BLaER1 (cell line): ENCODE measurements at regions not wholly inside any gene's neighbourhood (a gene's known extent, or its start where the extent isn't known, plus 50 kb on each side); places are given as distances from the start of the nearest gene placed in this dataset.

ENCODE experiments used
- H3K27ac ChIP-seq: shearing (Covaris generic); formaldehyde crosslinking; 2 replicates; pipeline ENCODE4 v1.8.1; 2022
- H3K27me3 ChIP-seq: shearing (Covaris generic); formaldehyde crosslinking; 2 replicates; pipeline ENCODE4 v1.8.1; 2022
- H3K36me3 ChIP-seq: shearing (Covaris generic); formaldehyde crosslinking; 2 replicates; pipeline ENCODE4 v1.8.1; 2022
- H3K4me1 ChIP-seq: shearing (Covaris generic); formaldehyde crosslinking; 2 replicates; pipeline ENCODE4 v1.8.1; 2022
- H3K4me2 ChIP-seq: shearing (Covaris generic); formaldehyde crosslinking; 2 replicates; pipeline ENCODE4 v1.8.1; 2022
- H3K4me3 ChIP-seq: shearing (Covaris generic); formaldehyde crosslinking; 2 replicates; pipeline ENCODE4 v1.8.1; 2022
- H3K9ac ChIP-seq: shearing (Covaris generic); formaldehyde crosslinking; 2 replicates; pipeline ENCODE4 v1.8.1; 2022
- H3K9me3 ChIP-seq: shearing (Covaris generic); formaldehyde crosslinking; 2 replicates; pipeline ENCODE4 v1.8.1; 2022
- H4K20me1 ChIP-seq: shearing (Covaris generic); formaldehyde crosslinking; 2 replicates; pipeline ENCODE4 v1.8.1; 2022
- Cebpa-rat ChIP-seq: shearing (Covaris generic); IDR thresholded peaks from 2 replicates; pipeline ENCODE4 v1.8.1; 2022

- Histone ChIP-seq H3K4me1 (no peaks in the 10 kb centered on the region), H3K4me3 (no peak overlapping the region), H3K36me3 (no peaks in the 10 kb centered on the region), H3K4me2 (no peak overlapping the region), H3K9ac (no peak overlapping the region), H4K20me1 (no peaks in the 10 kb centered on the region), H3K27ac (no peak overlapping the region), H3K9me3 (no peaks in the 10 kb centered on the region), H3K27me3 (no peaks in the 10 kb centered on the region)
- no peak for TF ChIP-seq Cebpa-rat
Measured at GRCh38 chr1:80767711-80768110, 1033.0 kb upstream of the ADGRL2 start.

- H3K4me1 ChIP-seq, result no peaks in the 10 kb centered on the region
- no peak for TF ChIP-seq Cebpa-rat
- no peak overlapping the region for H3K27ac ChIP-seq
- no peaks in the 10 kb centered on the region for H4K20me1 ChIP-seq
- no peak overlapping the region for H3K4me3 ChIP-seq
- no peak overlapping the region for H3K4me2 ChIP-seq
- H3K9ac ChIP-seq, result no peak overlapping the region
- no peaks in the 10 kb centered on the region for H3K27me3 ChIP-seq
- no peaks in the 10 kb centered on the region for H3K9me3 ChIP-seq
- H3K36me3 ChIP-seq, result no peaks in the 10 kb centered on the region
Measured at GRCh38 chr1:80759354-80759753, 1041.4 kb upstream of the ADGRL2 start.

- Histone ChIP-seq H3K27ac (no peak overlapping the region), H3K4me2 (no peak overlapping the region), H3K4me1 (no peaks in the 10 kb centered on the region), H3K27me3 (no peaks in the 10 kb centered on the region), H4K20me1 (no peaks in the 10 kb centered on the region), H3K4me3 (no peak overlapping the region), H3K9ac (no peak overlapping the region), H3K36me3 (no peaks in the 10 kb centered on the region), H3K9me3 (no peaks in the 10 kb centered on the region)
- TF ChIP-seq Cebpa-rat, result no peak
Measured at GRCh38 chr1:80755944-80756343, 1044.8 kb upstream of the ADGRL2 start.

GRCh38 chr1:80751204-80751603, 1049.5 kb upstream of the ADGRL2 start:
- no peak overlapping the region for H3K27ac ChIP-seq
- H3K4me2 ChIP-seq, result no peak overlapping the region
- no peak overlapping the region for H3K9ac ChIP-seq
- no peaks in the 10 kb centered on the region for H3K4me1 ChIP-seq
- H3K36me3 ChIP-seq, result no peaks in the 10 kb centered on the region
- no peaks in the 10 kb centered on the region for H3K27me3 ChIP-seq
- H3K4me3 ChIP-seq, result no peak overlapping the region
- H4K20me1 ChIP-seq, result no peaks in the 10 kb centered on the region
- no peaks in the 10 kb centered on the region for H3K9me3 ChIP-seq
- no peak for TF ChIP-seq Cebpa-rat

GRCh38 chr1:80731241-80731894, 1069.4 kb upstream of the ADGRL2 start:
- Histone ChIP-seq H3K27me3 (no peaks in the 10 kb centered on the region), H3K9me3 (no peaks in the 10 kb centered on the region), H3K9ac (no peak overlapping the region), H3K4me2 (no peak overlapping the region), H3K27ac (no peak overlapping the region), H3K36me3 (no peaks in the 10 kb centered on the region), H3K4me1 (no peaks in the 10 kb centered on the region), H4K20me1 (no peaks in the 10 kb centered on the region), H3K4me3 (no peak overlapping the region)
- no peak for TF ChIP-seq Cebpa-rat

- no peak for TF ChIP-seq Cebpa-rat
Measured at GRCh38 chr1:80722611-80723010, 1078.1 kb upstream of the ADGRL2 start.

GRCh38 chr1:80706526-80706925, 1094.2 kb upstream of the ADGRL2 start:
- Histone ChIP-seq H3K9me3 (no peaks in the 10 kb centered on the region), H3K4me1 (no peaks in the 10 kb centered on the region), H3K4me3 (no peak overlapping the region), H3K36me3 (no peaks in the 10 kb centered on the region), H3K27me3 (no peaks in the 10 kb centered on the region), H4K20me1 (no peaks in the 10 kb centered on the region), H3K27ac (no peak overlapping the region), H3K9ac (no peak overlapping the region), H3K4me2 (no peak overlapping the region)
- TF ChIP-seq Cebpa-rat, result no peak

More at GRCh38 chr1:80722611-80723010, 1078.1 kb upstream of the ADGRL2 start:
- H3K27me3 ChIP-seq, result no peaks in the 10 kb centered on the region
- H3K27ac ChIP-seq, result no peak overlapping the region
- no peaks in the 10 kb centered on the region for H3K9me3 ChIP-seq
- no peaks in the 10 kb centered on the region for H3K36me3 ChIP-seq
- no peak overlapping the region for H3K4me3 ChIP-seq
- no peak overlapping the region for H3K4me2 ChIP-seq
- H4K20me1 ChIP-seq, result no peaks in the 10 kb centered on the region
- no peaks in the 10 kb centered on the region for H3K4me1 ChIP-seq
- H3K9ac ChIP-seq, result no peak overlapping the region

GRCh38 chr1:80678438-80678837, 1122.3 kb upstream of the ADGRL2 start:
- Histone ChIP-seq H3K4me1 (no peaks in the 10 kb centered on the region), H3K4me2 (no peak overlapping the region), H3K9me3 (no peaks in the 10 kb centered on the region), H3K9ac (no peak overlapping the region), H4K20me1 (no peaks in the 10 kb centered on the region), H3K27ac (no peak overlapping the region), H3K4me3 (no peak overlapping the region), H3K27me3 (no peaks in the 10 kb centered on the region), H3K36me3 (no peaks in the 10 kb centered on the region)
- TF ChIP-seq Cebpa-rat, result no peak

- no peak for TF ChIP-seq Cebpa-rat
Measured at GRCh38 chr1:80675454-80675853, 1125.3 kb upstream of the ADGRL2 start.

GRCh38 chr1:80673935-80674597, 1126.7 kb upstream of the ADGRL2 start:
- Histone ChIP-seq H3K4me2 (no peak overlapping the region), H3K27ac (no peak overlapping the region), H3K9me3 (no peaks in the 10 kb centered on the region), H3K4me3 (no peak overlapping the region), H3K27me3 (no peaks in the 10 kb centered on the region), H3K36me3 (no peaks in the 10 kb centered on the region), H4K20me1 (no peaks in the 10 kb centered on the region), H3K4me1 (no peaks in the 10 kb centered on the region), H3K9ac (no peak overlapping the region)
- TF ChIP-seq Cebpa-rat, result no peak

More at GRCh38 chr1:80675454-80675853, 1125.3 kb upstream of the ADGRL2 start:
- Histone ChIP-seq H3K27me3 (no peaks in the 10 kb centered on the region), H4K20me1 (no peaks in the 10 kb centered on the region), H3K27ac (no peak overlapping the region), H3K9me3 (no peaks in the 10 kb centered on the region), H3K4me3 (no peak overlapping the region), H3K4me2 (no peak overlapping the region), H3K9ac (no peak overlapping the region), H3K36me3 (no peaks in the 10 kb centered on the region), H3K4me1 (no peaks in the 10 kb centered on the region)
